Type B pancreatic cell (in vitro differentiated cells): ENCODE measurements at regions not wholly inside any gene's neighbourhood (a gene's known extent, or its start where the extent isn't known, plus 50 kb on each side); places are given as distances from the start of the nearest gene placed in this dataset.

Experiments
- DNase-seq: peaks from one replicate; pipeline ENCODE4 v3.0.0; 2021; ENCODE audit warnings: mixed read lengths; ENCODE audit not compliant: unreplicated experiment; ENCODE audit errors: extremely low spot score
- H3K27ac Mint-ChIP-seq: 2 replicates; pipeline ENCODE4 v1.8.0; 2021; ENCODE audit warnings: mild to moderate bottlenecking, mixed read lengths
- H3K27me3 Mint-ChIP-seq: 2 replicates; pipeline ENCODE4 v1.8.0; 2021; ENCODE audit warnings: mixed read lengths
- H3K36me3 Mint-ChIP-seq: 2 replicates; pipeline ENCODE4 v1.8.0; 2021; ENCODE audit warnings: mixed read lengths
- H3K4me1 Mint-ChIP-seq: one replicate; pipeline ENCODE4 v1.8.0; 2021; ENCODE audit warnings: mixed read lengths; ENCODE audit not compliant: unreplicated experiment
- H3K4me3 Mint-ChIP-seq: 2 replicates; pipeline ENCODE4 v1.8.0; 2021; ENCODE audit warnings: mild to moderate bottlenecking, mixed read lengths
- H3K9me3 Mint-ChIP-seq: 2 replicates; pipeline ENCODE4 v1.8.0; 2021; ENCODE audit warnings: mixed read lengths
- TF ChIP-seq, protein P1 (sequence below): fragments of 200-600 bp; sonication (generic); conservative IDR thresholded peaks from 2 replicates; pipeline ENCODE4 v1.5.0; 2021; ENCODE audit warnings: antibody characterized with exemption, mild to moderate bottlenecking

- Mint-ChIP-seq H3K27ac (no peak overlapping the region), H3K36me3 (no peaks in the 10 kb centered on the region), H3K9me3 (peaks cover 3% of the 10 kb centered on the region), H3K4me1 (peaks cover 11% of the 10 kb centered on the region), H3K27me3 (peaks cover 12% of the 10 kb centered on the region), H3K4me3 (no peak overlapping the region)
- TF ChIP-seq, protein P1, sequence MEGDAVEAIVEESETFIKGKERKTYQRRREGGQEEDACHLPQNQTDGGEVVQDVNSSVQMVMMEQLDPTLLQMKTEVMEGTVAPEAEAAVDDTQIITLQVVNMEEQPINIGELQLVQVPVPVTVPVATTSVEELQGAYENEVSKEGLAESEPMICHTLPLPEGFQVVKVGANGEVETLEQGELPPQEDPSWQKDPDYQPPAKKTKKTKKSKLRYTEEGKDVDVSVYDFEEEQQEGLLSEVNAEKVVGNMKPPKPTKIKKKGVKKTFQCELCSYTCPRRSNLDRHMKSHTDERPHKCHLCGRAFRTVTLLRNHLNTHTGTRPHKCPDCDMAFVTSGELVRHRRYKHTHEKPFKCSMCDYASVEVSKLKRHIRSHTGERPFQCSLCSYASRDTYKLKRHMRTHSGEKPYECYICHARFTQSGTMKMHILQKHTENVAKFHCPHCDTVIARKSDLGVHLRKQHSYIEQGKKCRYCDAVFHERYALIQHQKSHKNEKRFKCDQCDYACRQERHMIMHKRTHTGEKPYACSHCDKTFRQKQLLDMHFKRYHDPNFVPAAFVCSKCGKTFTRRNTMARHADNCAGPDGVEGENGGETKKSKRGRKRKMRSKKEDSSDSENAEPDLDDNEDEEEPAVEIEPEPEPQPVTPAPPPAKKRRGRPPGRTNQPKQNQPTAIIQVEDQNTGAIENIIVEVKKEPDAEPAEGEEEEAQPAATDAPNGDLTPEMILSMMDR = no peak
- no peak for DNase-seq
These were observed 219.2 kb upstream of the IRS2 start for GRCh38 chr13:110005563-110005962.

DNA sequence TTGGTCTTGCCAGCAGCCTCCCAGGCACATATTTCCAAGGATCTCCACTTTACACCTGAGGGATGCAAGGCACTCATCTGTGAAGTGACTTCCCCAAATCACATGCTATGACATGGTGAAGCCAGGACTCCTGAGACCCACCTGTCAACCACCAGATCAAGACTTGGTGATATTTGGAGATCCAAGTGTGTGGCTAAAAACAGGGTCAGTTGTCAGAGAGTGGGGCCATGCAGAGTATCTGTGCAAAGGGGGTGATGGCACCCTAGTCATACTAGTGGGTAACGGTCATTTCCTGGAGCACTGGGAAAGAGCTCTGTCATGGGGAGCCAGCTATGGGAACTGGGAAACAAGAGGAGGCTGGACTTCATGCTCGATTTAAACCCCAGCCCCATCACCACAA lies 218.4 kb upstream of the IRS2 start:
- Mint-ChIP-seq H3K36me3 (no peaks in the 10 kb centered on the region), H3K4me3 (no peak overlapping the region), H3K27me3 (peaks cover 18% of the 10 kb centered on the region), H3K27ac (no peak overlapping the region), H3K9me3 (peaks cover 3% of the 10 kb centered on the region), H3K4me1 (peaks cover 14% of the 10 kb centered on the region)
- TF ChIP-seq, protein P1 = no peak
- no peak for DNase-seq

- no peak overlapping the region for H3K4me3 Mint-ChIP-seq
- peaks cover 30% of the 10 kb centered on the region for H3K27me3 Mint-ChIP-seq
- peaks cover 25% of the 10 kb centered on the region for H3K4me1 Mint-ChIP-seq
- DNase-seq = no peak
- peaks cover 6% of the 10 kb centered on the region for H3K9me3 Mint-ChIP-seq
- H3K27ac Mint-ChIP-seq = no peak overlapping the region
- TF ChIP-seq, protein P1 = no peak
- H3K36me3 Mint-ChIP-seq = no peaks in the 10 kb centered on the region
These were observed 215.4 kb upstream of the IRS2 start for GRCh38 chr13:110001670-110002275.

DNA sequence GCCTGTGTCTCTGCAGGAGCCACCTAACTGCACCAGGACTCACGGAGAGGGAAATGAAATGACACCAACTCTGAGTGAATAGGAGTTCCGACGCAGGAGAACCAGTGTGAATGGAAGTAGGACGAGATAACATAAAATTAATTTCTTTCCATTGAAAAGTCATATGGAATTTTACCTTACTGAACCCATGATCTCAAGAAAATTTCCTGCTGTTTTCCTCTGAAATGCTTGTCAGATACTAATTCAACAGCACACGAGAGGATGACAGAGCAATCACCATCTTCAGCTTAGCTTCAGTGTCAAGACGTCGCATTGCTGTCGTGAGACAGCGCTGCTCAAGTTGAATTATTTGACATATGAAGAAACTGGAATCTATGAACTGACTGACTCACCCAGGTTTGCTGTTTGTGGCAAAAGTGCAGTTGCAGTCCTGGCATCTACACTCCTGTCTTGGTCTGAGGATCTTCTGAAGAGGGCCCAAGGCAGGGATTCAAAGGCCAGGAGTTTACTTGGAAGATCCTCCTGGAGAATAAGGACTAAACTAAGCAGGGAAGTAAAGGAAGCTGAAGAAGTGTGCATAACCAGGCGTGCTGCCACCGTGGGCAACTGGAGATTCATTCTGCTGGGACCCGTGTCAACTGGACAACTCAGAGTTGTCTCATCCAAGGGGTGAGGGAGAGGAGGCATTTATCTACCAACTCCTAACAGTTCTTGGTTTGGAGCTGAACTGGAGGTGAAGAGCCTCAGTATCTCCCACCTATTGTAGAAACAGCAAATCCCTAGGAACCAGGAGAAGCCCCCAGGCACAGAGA lies 214.4 kb upstream of the IRS2 start:
- no peak overlapping the region for H3K4me3 Mint-ChIP-seq
- TF ChIP-seq, protein P1 = no peak

DNA sequence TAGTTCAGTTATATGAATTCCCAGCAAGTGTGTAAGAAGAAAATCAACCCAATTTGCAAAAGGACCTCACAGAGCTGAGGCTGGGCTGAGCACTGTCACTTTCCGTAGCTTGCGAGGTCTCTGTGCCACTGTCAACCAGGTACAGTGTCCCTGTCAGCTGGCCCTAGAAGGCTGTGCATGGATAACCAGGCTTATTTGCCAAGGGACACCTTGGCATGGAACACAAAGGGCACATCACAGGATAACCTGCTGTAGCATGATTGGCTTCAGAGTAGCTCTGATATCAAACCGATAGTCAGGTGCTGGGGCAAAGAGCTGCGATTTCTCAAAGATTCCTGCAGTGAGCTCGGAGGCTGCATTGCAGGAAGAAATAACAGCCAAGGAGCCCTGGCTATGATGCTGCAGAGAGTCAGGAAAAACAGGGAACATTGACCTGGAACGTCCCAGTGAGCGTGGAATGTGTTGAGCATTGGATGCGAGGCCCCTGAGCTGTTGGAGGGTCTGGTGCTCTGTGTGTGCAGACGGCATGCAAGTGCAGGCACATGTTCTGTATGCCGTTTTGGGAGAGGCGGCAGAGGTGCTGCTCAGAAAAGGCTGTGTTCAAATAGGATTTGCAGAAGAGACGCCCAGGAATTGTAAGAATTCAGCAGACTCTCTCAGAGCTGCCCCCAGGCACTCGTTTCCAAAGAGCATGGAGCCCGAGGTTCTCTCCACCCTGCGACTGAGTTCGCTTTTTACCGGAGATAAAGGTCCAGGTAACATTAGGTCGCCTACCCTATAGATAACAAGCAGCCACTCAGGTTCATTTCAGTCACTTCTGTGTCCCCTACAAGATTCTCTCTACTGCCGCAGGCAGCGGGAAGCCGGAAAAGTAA lies 213.5 kb upstream of the IRS2 start:
- Mint-ChIP-seq H3K27me3 (peaks cover 32% of the 10 kb centered on the region), H3K4me3 (no peak overlapping the region), H3K36me3 (no peaks in the 10 kb centered on the region), H3K27ac (no peak overlapping the region), H3K4me1 (peaks cover 26% of the 10 kb centered on the region), H3K9me3 (peaks cover 12% of the 10 kb centered on the region)
- no peak for DNase-seq
- TF ChIP-seq, protein P1 = no peak

More for the DNA sequence above, 214.4 kb upstream of the IRS2 start:
- H3K27ac Mint-ChIP-seq = no peak overlapping the region
- H3K36me3 Mint-ChIP-seq = no peaks in the 10 kb centered on the region
- no peak for DNase-seq
- H3K9me3 Mint-ChIP-seq = peaks cover 9% of the 10 kb centered on the region
- H3K27me3 Mint-ChIP-seq = peaks cover 32% of the 10 kb centered on the region
- H3K4me1 Mint-ChIP-seq = peaks cover 26% of the 10 kb centered on the region
